Memory B cell (primary cell): ENCODE measurements at regions not wholly inside any gene's neighbourhood (a gene's known extent, or its start where the extent isn't known, plus 50 kb on each side); places are given as distances from the start of the nearest gene placed in this dataset.

Source experiments
- ATAC-seq: fragments of 150-1000 bp; cut with Tn5 transposase; 2 replicates; pipeline ENCODE4 v1.10.0; 2021; ENCODE audit warnings: low read depth, mild to moderate bottlenecking, moderate library complexity
- DNase-seq, 2 donors: peaks; one replicate each; pipeline ENCODE4 v3.0.0; 2022; ENCODE audit warnings: low spot score in 2 of 2
- H3K27ac Mint-ChIP-seq: one replicate; pipeline ENCODE4 v1.8.0; 2022; ENCODE audit warnings: mild to moderate bottlenecking, moderate library complexity, mixed read lengths
- H3K27me3 Mint-ChIP-seq: one replicate; pipeline ENCODE4 v1.8.0; 2022; ENCODE audit warnings: mixed read lengths
- H3K36me3 Mint-ChIP-seq: one replicate; pipeline ENCODE4 v1.8.0; 2022; ENCODE audit warnings: mild to moderate bottlenecking, mixed read lengths
- H3K4me1 Mint-ChIP-seq: one replicate; pipeline ENCODE4 v1.8.0; 2022; ENCODE audit warnings: mixed read lengths
- H3K4me3 Mint-ChIP-seq: one replicate; pipeline ENCODE4 v1.8.0; 2022; ENCODE audit warnings: mild to moderate bottlenecking, moderate library complexity, mixed read lengths
- H3K9me3 Mint-ChIP-seq: one replicate; pipeline ENCODE4 v1.8.0; 2022; ENCODE audit warnings: mixed read lengths

DNA sequence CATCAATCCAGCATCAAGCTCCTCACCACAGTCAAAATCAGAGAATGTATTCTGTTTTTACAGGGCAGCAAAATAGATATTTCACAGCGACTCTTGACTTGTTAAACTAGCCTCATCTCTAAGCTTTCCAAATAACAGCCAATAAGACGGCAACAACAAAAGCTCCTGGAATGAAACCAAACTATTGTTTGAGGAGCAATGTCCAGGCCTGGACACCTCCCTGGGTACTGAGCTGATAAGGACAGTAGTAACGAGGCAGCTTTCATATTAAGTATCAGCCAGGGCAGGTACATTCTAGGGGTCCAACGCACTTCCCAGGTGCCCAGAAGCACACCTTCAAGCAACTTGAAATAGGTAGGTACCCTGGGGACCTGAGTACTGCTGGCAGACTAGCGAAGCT, 260.3 kb downstream of the ENC1 start:
- Mint-ChIP-seq H3K27me3 (peaks cover 10% of the 10 kb centered on the region), H3K9me3 (no peaks in the 10 kb centered on the region), H3K4me3 (no peak overlapping the region), H3K4me1 (no peaks in the 10 kb centered on the region), H3K27ac (no peak overlapping the region), H3K36me3 (no peaks in the 10 kb centered on the region)
- no peak for DNase-seq
- ATAC-seq, result no peak

- ATAC-seq, result no peak
- DNase-seq, result no peak
- Mint-ChIP-seq H3K4me1 (no peaks in the 10 kb centered on the region), H3K27ac (no peak overlapping the region), H3K9me3 (no peaks in the 10 kb centered on the region), H3K27me3 (peaks cover 6% of the 10 kb centered on the region), H3K36me3 (no peaks in the 10 kb centered on the region), H3K4me3 (no peak overlapping the region)
Observed at GRCh38 chr5:74378464-74378863, 262.1 kb downstream of the ENC1 start.

- no peak for DNase-seq
- H3K27me3 Mint-ChIP-seq, result peaks cover 6% of the 10 kb centered on the region
- H3K4me3 Mint-ChIP-seq, result no peak overlapping the region
- no peaks in the 10 kb centered on the region for H3K36me3 Mint-ChIP-seq
- H3K9me3 Mint-ChIP-seq, result no peaks in the 10 kb centered on the region
- H3K4me1 Mint-ChIP-seq, result no peaks in the 10 kb centered on the region
- ATAC-seq, result peak; percentile 35
- no peak overlapping the region for H3K27ac Mint-ChIP-seq
Observed at GRCh38 chr5:74376187-74376586, 264.3 kb downstream of the ENC1 start.

DNA sequence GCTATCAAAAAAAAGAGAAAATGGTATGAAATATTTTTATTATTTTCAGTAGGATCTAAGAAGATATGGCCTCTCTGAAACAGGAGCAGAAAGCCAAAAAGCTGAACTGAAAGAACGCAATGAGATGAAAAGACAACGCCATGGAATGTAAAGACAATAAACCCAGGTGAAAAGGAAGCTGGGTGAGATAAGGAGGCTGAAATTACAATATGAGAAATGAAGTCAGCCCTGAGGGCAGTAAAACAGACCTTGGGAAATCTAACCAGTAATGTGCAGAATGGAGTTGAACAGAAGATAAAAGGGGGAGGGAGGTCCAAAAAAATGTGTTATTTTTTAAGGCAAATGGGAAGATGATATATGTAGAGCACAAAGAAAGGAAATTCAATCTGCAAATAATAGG, 265.3 kb downstream of the ENC1 start:
- no peaks in the 10 kb centered on the region for H3K4me1 Mint-ChIP-seq
- DNase-seq, result no peak
- peaks cover 6% of the 10 kb centered on the region for H3K27me3 Mint-ChIP-seq
- H3K4me3 Mint-ChIP-seq, result no peak overlapping the region
- H3K27ac Mint-ChIP-seq, result no peak overlapping the region
- H3K36me3 Mint-ChIP-seq, result no peaks in the 10 kb centered on the region
- no peaks in the 10 kb centered on the region for H3K9me3 Mint-ChIP-seq
- ATAC-seq, result no peak

DNA sequence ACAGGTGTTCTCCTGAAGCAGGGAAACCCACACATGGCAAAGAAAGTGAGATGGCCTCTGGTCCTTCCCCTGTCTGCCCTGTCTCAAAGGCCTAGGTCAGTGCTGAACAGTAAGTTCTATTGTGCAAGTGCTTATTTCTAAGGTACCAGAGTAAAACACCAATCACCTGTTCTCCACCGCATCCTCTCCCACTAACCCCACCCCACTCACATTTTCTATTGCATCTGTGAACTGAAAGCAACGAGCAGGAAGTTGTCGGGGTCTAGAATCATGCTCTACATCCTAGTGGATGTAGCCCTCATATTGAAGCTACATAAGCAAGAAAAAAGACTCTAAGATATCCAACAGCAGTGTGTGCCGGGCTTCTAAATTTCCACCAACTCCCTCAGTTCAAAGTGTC, 265.9 kb downstream of the ENC1 start:
- no peak for ATAC-seq
- no peaks in the 10 kb centered on the region for H3K9me3 Mint-ChIP-seq

GRCh38 chr5:74373076-74373475, 267.5 kb downstream of the ENC1 start:
- ATAC-seq (no peak), DNase-seq (no peak)
- peaks cover 6% of the 10 kb centered on the region for H3K27me3 Mint-ChIP-seq
- no peaks in the 10 kb centered on the region for H3K4me1 Mint-ChIP-seq
- no peaks in the 10 kb centered on the region for H3K9me3 Mint-ChIP-seq
- no peaks in the 10 kb centered on the region for H3K36me3 Mint-ChIP-seq
- H3K4me3 Mint-ChIP-seq, result no peak overlapping the region
- no peak overlapping the region for H3K27ac Mint-ChIP-seq

More for the DNA sequence above, 265.9 kb downstream of the ENC1 start:
- Mint-ChIP-seq H3K4me1 (no peaks in the 10 kb centered on the region), H3K36me3 (no peaks in the 10 kb centered on the region), H3K27me3 (peaks cover 6% of the 10 kb centered on the region), H3K27ac (no peak overlapping the region), H3K4me3 (no peak overlapping the region)
- DNase-seq, result no peak

DNA sequence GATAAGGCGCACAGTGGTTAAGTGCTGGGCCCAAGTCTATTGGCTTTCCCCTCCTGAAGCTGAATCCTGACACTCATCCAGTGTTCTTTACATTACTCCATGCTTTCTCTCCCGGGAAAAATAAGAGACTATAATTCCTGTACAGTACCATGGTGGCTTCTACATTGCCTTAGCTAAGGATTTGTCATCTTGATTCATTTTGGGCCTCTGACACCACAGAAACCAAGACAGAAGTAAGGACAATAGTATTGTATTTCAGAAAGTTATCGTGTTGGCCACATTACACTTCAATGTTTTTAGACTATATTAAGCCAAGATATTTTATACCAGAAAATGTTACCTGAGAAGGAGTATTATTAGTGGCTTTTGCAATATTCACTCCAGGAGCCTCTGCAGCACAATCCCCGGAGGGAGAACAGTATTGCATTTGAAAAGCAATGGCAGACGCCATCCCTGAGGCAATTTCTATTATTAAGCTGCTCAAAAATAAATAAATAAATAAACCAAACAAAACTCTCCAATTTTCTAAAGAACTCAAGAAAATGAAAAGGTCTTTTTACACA, 267.9 kb downstream of the ENC1 start:
- H3K36me3 Mint-ChIP-seq, result no peaks in the 10 kb centered on the region
- DNase-seq (no peak), ATAC-seq (no peak)
- H3K27ac Mint-ChIP-seq, result no peak overlapping the region
- H3K9me3 Mint-ChIP-seq, result no peaks in the 10 kb centered on the region
- H3K4me1 Mint-ChIP-seq, result no peaks in the 10 kb centered on the region
- H3K4me3 Mint-ChIP-seq, result no peak overlapping the region
- H3K27me3 Mint-ChIP-seq, result peaks cover 6% of the 10 kb centered on the region

- H3K36me3 Mint-ChIP-seq, result no peaks in the 10 kb centered on the region
- no peak overlapping the region for H3K27ac Mint-ChIP-seq
- H3K27me3 Mint-ChIP-seq, result peaks cover 6% of the 10 kb centered on the region
- no peaks in the 10 kb centered on the region for H3K4me1 Mint-ChIP-seq
- no peak for DNase-seq
- no peak overlapping the region for H3K4me3 Mint-ChIP-seq
- ATAC-seq, result no peak
- H3K9me3 Mint-ChIP-seq, result no peaks in the 10 kb centered on the region
Observed at GRCh38 chr5:74372051-74372450, 268.5 kb downstream of the ENC1 start.

DNA sequence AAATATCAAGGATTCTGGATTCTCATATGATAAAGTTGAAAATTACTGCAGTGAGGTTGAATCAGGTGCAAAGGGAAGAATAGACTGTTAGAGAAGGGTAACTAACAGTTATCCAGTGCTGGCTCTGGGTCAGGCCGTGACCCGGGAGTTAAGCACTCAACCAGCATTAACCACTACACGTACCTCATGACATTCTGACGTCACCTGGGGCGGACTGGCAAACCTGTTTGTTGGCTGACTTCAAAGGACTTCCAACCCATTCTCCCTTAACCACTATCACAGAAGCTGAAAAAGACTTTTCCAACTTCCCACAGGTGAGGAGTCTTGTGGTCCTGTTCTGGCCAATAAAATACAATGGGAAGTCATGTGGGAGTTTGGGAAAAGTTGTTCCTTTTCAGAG, 268.9 kb downstream of the ENC1 start:
- H3K27me3 Mint-ChIP-seq, result peaks cover 5% of the 10 kb centered on the region
- H3K4me3 Mint-ChIP-seq, result no peak overlapping the region
- H3K27ac Mint-ChIP-seq, result no peak overlapping the region
- ATAC-seq (no peak), DNase-seq (no peak)
- H3K4me1 Mint-ChIP-seq, result no peaks in the 10 kb centered on the region
- H3K36me3 Mint-ChIP-seq, result no peaks in the 10 kb centered on the region
- H3K9me3 Mint-ChIP-seq, result no peaks in the 10 kb centered on the region

DNA sequence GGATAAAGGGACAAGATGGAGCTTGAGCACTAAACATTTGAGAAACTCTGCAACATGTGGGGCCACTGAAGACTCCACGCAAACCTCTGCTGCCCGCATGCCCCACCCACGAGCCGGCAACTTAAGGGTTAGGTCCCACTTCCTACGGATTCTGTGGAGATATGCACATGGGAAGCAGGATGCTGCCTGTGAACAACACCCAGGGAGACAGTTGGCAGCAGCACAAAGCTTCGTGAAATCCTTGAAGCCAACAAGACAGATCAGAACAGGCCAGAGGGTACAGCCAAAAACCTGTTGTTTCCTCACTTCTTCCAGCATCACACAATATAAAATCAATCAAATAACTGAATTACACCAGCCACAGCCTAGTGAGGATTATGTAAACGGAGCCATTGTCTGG, 270.4 kb downstream of the ENC1 start:
- DNase-seq, result no peak

DNA sequence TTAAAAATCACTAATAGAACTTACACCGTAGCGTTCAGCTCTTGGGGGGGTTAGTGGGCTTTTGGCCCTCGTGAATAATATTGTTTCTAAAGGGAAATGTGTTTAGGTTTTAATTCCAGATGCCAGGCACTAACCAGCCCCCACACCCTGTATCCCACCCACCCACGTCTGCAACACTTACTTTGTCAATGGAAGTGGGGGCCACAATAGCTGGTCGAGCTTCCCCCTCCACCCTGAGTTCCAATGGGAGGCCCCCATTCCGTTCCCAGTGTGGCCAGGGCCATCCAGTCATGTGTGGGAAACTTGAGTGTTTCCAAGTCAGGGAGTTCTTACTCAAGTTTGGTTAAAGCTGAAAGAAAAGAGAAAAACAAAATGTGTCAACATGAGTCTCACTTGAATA, 271.4 kb downstream of the ENC1 start:
- Mint-ChIP-seq H3K36me3 (no peaks in the 10 kb centered on the region), H3K4me3 (no peak overlapping the region), H3K4me1 (no peaks in the 10 kb centered on the region), H3K27me3 (peaks cover 6% of the 10 kb centered on the region), H3K27ac (no peak overlapping the region), H3K9me3 (peaks cover 2% of the 10 kb centered on the region)
- DNase-seq, result no peak
- ATAC-seq, result no peak

More for the DNA sequence above, 270.4 kb downstream of the ENC1 start:
- Mint-ChIP-seq H3K27me3 (peaks cover 6% of the 10 kb centered on the region), H3K4me3 (no peak overlapping the region), H3K9me3 (peaks cover 2% of the 10 kb centered on the region), H3K4me1 (no peaks in the 10 kb centered on the region), H3K36me3 (no peaks in the 10 kb centered on the region), H3K27ac (no peak overlapping the region)
- no peak for ATAC-seq

GRCh38 chr5:74367934-74368333, 272.6 kb downstream of the ENC1 start:
- H3K27ac Mint-ChIP-seq, result no peak overlapping the region
- no peak overlapping the region for H3K4me3 Mint-ChIP-seq
- peaks cover 2% of the 10 kb centered on the region for H3K9me3 Mint-ChIP-seq
- peaks cover 2% of the 10 kb centered on the region for H3K36me3 Mint-ChIP-seq
- H3K27me3 Mint-ChIP-seq, result peaks cover 6% of the 10 kb centered on the region
- peaks cover 3% of the 10 kb centered on the region for H3K4me1 Mint-ChIP-seq
- ATAC-seq, result no peak
- no peak for DNase-seq

DNA sequence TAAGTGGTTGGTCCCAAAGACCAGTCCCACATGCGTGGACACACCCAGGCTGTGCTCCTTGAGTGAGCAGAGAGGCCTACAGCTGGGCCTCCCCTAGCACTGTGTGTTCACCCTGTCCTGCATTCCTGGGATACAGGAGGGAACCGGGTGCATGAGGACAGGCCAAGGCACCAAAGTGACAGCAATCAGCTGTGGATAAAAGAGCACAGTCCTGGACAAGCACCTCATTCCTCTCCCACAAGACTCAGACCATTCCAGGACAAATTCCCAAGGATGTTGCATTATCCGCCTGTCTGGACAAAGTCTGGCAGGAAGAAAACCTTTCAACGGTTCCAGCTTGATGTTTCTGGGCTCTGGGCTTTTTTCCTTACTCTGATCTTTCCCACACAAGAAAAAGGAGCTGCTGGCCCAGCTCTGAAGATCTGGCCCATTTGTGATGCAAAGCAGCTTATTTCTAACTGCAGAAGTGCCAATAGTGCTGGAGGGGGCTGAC, 273.2 kb downstream of the ENC1 start:
- ATAC-seq (no peak), DNase-seq (no peak)
- H3K27ac Mint-ChIP-seq, result no peak overlapping the region
- no peak overlapping the region for H3K4me3 Mint-ChIP-seq
- peaks cover 6% of the 10 kb centered on the region for H3K27me3 Mint-ChIP-seq
- H3K4me1 Mint-ChIP-seq, result peaks cover 7% of the 10 kb centered on the region
- peaks cover 2% of the 10 kb centered on the region for H3K9me3 Mint-ChIP-seq
- peaks cover 2% of the 10 kb centered on the region for H3K36me3 Mint-ChIP-seq

GRCh38 chr5:74365723-74366122, 274.8 kb downstream of the ENC1 start:
- Mint-ChIP-seq H3K4me1 (peaks cover 7% of the 10 kb centered on the region), H3K27ac (no peak overlapping the region), H3K27me3 (peaks cover 6% of the 10 kb centered on the region), H3K9me3 (peaks cover 2% of the 10 kb centered on the region), H3K4me3 (no peak overlapping the region), H3K36me3 (peaks cover 2% of the 10 kb centered on the region)
- no peak for DNase-seq
- ATAC-seq, result no peak

GRCh38 chr5:74364507-74364906, 276.0 kb downstream of the ENC1 start:
- H3K27me3 Mint-ChIP-seq, result peaks cover 8% of the 10 kb centered on the region
- peaks cover 7% of the 10 kb centered on the region for H3K4me1 Mint-ChIP-seq
- no peak overlapping the region for H3K4me3 Mint-ChIP-seq
- no peak for ATAC-seq
- H3K27ac Mint-ChIP-seq, result no peak overlapping the region
- H3K9me3 Mint-ChIP-seq, result peaks cover 2% of the 10 kb centered on the region
- no peak for DNase-seq
- H3K36me3 Mint-ChIP-seq, result peaks cover 2% of the 10 kb centered on the region
